NB4 (cell line): ENCODE measurements at regions not wholly inside any gene's neighbourhood (a gene's known extent, or its start where the extent isn't known, plus 50 kb on each side); places are given as distances from the start of the nearest gene placed in this dataset.

ENCODE experiments used
- MYC ChIP-seq: IDR thresholded peaks from 2 replicates; pipeline ENCODE4 v1.6.1; 2011; ENCODE audit warnings: low read depth, low read length
- POLR2A ChIP-seq: IDR thresholded peaks from 2 replicates; pipeline ENCODE4 v1.6.1; 2011; ENCODE audit warnings: mild to moderate bottlenecking; ENCODE audit not compliant: insufficient read length; ENCODE audit errors: extremely low read depth
- TF ChIP-seq, protein P1 (sequence below): IDR thresholded peaks from one replicate; pipeline ENCODE4 v1.5.1; 2012; ENCODE audit warnings: low read depth, low read length

DNA sequence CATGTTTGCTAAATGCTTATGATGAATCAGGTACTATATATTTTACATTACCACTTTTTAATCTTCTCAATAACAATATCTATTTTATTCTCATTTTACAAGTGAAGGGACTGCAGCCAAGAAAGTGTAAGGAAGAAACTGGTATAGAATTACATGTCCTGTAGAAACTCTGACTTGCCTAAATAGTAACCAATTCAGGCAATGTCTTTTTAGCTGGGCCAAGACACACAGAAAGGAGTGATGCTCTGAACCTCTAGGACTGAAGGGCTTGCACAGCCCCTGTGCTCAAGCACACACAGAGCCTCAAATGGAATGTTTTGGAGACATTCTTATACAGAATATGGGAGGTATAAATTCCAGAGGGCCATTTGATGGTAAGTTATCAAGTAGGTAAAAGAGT is 286.4 kb upstream of the TNC start:
- TF ChIP-seq, protein P1, sequence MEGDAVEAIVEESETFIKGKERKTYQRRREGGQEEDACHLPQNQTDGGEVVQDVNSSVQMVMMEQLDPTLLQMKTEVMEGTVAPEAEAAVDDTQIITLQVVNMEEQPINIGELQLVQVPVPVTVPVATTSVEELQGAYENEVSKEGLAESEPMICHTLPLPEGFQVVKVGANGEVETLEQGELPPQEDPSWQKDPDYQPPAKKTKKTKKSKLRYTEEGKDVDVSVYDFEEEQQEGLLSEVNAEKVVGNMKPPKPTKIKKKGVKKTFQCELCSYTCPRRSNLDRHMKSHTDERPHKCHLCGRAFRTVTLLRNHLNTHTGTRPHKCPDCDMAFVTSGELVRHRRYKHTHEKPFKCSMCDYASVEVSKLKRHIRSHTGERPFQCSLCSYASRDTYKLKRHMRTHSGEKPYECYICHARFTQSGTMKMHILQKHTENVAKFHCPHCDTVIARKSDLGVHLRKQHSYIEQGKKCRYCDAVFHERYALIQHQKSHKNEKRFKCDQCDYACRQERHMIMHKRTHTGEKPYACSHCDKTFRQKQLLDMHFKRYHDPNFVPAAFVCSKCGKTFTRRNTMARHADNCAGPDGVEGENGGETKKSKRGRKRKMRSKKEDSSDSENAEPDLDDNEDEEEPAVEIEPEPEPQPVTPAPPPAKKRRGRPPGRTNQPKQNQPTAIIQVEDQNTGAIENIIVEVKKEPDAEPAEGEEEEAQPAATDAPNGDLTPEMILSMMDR, result no peak
- TF ChIP-seq POLR2A, result no peak
- no peak for TF ChIP-seq MYC
